GM04503 (cell line): ENCODE measurements at regions not wholly inside any gene's neighbourhood (a gene's known extent, or its start where the extent isn't known, plus 50 kb on each side); places are given as distances from the start of the nearest gene placed in this dataset.
"Not testable (repeated sequence)": the region's sequence is repeated elsewhere in the genome, so short reads cannot be mapped to it uniquely, and the experiment has no call there.

Source experiments
- DNase-seq: peaks from one replicate; pipeline ENCODE4 v3.0.0-alpha.2; 2012; ENCODE audit warnings: low read depth

GRCh38 chr16:65271996-65272395 lies 150.1 kb upstream of the CDH11 start:
- no peak for DNase-seq

DNA sequence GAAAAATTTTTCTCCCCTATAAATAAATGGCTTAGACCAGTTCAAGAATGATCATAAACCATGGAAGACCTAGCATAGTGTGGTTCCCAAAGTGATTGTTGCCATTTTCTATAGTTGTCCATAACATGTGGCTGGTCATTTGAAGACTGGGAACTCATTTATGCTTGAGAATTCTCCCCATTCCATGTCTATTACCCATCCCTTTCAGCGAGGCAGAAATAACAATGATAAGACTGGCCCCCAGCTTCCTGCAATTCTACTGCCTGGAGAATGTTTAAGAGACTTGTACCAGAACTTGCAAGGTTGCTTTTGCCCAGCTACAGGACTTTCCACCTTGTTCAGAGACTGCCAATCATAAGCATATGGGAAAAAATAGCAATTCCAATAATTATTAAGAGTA lies 146.5 kb upstream of the CDH11 start:
- no peak for DNase-seq

DNA sequence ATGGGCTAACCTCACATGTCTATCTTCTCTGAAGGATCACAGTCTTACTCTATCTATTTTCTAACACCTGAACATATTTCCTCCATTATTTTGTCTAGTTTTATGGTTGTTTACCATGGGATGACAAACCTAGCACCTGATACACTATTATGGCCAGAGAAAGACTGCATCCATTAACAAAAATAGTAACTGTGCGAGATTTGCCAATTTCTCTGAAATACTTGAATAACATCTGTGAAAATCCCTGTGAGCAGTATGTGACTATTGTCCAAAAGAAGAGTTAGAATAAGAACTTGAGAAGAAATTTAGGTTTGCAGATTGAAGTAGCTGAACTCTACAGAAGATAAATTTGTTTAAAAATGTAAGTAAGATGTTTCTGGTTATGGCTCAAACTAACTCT lies 142.0 kb upstream of the CDH11 start:
- DNase-seq, result no peak

- no peak for DNase-seq
Measured at GRCh38 chr16:65260746-65261145, 138.9 kb upstream of the CDH11 start.

DNA sequence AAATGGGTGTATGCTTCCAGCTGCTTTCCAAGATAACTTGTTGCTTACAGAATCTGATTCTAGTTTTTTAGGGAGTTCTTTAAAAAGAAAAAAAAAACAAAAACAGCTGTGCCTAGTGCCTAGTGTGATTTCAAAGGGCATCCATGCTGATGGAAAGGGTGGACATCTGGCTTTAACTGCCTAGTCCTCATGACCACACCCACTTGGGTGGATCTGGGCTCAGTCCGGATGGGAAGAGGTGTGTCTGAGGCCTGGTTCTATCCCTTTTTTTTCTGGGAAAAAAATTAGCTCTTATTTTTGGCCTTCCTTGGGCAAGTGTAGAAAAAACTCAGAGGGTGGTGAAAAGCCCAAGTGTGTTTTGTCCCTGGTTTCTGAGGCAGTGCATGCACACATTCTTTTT lies 132.3 kb upstream of the CDH11 start:
- DNase-seq, result no peak

DNA sequence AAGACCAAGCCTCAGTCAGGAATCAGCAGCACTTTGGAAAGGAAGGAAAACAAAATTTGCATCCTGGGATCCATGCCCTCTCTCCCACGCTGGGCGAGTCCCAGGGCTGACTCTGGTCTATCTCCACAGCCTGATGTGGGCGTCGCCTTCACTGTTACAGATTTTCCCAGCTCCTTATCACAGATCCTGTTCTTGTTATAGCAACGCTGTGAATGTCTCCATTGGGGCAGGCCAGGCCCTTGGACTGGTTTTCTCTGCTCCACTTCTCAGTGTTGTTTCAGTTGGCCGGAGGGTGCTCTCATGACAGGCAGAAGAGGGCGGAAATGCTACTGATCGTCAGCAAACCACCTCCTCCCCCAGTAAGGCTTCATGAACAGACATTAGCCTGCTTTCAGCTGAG lies 127.9 kb upstream of the CDH11 start:
- DNase-seq, result no peak

- DNase-seq, result no peak
Measured at GRCh38 chr16:65244787-65245186, 122.9 kb upstream of the CDH11 start.

- no peak for DNase-seq
Measured at GRCh38 chr16:65235339-65236177, 113.7 kb upstream of the CDH11 start.

DNA sequence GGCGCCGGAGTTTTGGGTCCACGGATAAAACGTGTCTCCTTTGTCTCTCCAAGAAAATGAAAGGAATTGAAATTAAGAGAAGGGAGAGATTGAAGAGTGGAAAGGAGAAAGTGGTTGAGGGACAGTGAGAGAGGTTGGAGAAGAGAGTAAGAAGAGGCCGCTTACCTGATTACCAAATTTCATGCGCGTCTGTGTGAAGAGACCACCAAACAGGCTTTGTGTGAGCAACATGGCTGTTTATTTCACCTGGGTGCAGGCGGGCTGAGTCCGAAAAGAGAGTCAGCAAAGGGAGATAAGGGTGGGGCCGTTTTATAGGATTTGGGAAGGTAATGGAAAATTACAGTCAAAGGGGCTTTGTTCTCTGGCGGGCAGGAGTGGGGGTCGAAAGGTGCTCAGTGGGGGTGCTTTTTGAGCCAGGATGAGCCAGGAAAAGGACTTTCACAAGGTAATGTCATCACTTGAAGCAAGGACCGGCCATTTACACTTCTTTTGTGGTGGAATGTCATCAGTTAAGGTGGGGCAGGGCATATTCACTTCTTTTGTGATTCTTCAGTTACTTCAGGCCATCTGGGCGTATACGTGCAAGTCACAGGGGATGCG lies 113.0 kb upstream of the CDH11 start:
- DNase-seq, result not testable (repeated sequence)

DNA sequence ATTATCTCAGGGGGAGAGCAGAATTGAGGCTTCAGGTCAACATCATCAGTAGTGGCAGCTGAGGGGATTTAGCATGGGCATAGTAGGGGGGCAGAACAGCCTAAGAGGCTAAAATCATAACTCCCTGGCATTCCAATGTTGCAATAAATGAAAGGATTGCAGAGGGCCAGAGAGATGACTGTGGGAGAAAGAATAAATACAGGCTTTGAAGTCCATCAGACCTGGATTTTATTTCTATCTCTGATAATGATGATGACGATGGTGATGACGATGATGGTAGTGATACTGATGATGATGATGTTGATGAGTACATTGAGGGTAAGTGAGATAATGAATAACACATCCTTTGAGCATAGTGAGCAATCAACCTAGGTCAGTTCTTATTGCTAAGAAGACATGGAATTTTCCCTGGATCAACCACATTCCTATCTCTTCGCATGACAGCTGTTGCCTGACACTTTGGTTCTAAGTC lies 107.4 kb upstream of the CDH11 start:
- DNase-seq, result peak; percentile 9

DNA sequence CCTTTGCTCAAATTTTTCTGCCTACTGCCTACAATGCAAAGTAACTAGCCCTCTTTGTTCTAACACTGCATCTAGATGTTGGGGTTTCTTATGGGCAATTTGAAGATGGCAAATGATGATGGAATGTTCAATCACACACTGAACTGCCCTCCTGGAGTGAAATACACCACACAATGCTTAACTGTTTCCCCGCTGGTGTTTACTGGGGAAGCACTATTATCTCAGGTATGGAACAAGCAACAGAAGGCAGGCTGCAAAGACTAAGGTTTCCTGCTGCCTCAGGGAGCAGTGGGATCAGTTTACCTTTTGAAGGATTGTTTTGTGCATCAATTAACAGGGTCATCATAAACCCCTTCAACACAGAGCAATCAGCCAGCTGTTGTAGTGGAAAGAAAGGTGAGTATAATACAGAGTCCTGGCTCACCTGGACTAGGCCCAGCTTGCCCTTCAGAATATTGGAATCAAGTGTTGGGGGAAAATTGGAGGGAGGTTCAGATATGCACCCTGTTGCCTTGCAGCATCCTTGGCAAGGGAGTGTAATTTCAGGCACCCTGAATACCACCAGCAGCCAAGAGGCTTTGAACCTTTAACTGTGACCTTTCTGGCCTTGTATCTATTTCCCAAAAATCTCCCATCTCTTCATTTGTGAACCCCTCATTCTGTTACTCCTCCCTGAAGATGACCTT lies 105.4 kb upstream of the CDH11 start:
- no peak for DNase-seq

DNA sequence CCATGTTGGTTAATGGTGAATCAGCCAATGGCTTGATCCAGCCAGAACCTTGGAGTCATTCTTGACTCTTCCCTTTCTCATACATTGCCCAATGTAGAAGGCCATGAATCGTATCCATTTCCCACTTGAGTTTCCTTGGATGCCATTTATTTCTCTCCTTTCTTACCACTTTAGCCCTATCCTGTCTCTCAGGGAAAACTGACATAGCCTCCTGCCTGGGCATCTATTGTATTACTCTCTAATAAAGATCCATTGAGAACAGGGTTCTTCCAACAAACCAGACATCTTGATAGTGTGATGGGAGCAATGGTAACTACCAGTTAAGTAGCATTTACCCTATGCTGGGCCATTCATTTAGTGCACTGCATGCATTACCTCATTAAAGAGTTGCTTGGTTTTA lies 104.2 kb upstream of the CDH11 start:
- no peak for DNase-seq

DNA sequence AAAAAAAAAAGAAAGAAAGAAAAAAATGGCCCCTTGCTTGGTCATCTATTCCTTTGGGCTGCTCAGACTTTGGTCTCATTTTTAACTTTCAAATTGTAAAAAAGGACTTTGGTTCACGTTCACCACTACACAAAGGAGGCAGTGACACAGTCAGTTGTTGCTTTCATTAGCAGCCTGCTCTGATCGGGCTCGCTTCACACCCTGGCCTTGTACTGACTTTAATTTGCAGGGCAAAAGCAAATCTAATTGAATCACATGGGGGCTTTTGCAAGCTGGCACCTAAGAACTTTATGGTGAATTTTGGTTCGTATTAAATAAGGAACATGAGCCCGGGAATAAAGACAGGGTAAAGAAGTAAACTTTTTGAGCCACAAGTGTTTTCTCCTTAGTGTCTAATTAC lies 103.6 kb upstream of the CDH11 start:
- DNase-seq, result no peak

DNA sequence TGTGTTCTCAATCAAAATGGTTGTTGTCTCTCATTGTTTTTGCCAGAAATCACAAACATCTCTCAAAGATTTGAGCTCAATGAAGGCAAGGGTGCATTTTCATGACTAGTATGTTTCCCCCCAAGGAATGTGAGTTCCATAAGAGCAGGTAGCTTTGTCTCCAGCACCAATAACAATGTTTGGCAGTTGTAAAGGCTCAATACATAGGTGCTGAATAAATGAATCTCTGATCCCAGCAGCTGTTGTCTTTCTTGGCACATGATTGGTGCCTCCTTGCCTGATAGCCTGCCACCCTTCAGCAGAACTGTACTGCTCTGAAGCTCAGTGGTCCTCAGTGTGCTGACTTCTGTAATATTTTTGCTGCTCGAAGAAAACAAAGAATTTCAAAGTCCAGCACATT lies 103.1 kb upstream of the CDH11 start:
- DNase-seq, result no peak

GRCh38 chr16:65224471-65224870 lies 102.6 kb upstream of the CDH11 start:
- DNase-seq, result no peak

- no peak for DNase-seq
Measured at GRCh38 chr16:65223335-65223734, 101.5 kb upstream of the CDH11 start.

DNA sequence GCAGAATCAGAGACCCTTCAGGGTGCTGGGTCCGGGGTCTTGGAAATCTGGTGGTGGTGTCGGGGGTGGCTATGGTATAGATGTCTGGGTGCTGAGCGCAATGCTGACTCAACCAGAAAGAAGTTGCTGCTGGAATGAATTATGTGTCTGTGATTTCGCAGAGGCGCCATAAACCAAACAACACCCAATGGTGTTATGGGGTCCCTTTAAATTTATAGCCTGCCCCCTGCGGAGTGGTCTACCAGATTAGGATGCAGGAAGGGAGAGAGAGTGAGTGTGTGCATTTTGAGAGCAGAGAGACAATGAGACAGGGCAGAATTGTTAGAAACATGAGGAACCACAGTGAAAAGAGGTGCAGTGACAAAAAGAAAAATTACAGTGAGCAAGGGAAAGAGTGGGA lies 100.7 kb upstream of the CDH11 start:
- no peak for DNase-seq

DNA sequence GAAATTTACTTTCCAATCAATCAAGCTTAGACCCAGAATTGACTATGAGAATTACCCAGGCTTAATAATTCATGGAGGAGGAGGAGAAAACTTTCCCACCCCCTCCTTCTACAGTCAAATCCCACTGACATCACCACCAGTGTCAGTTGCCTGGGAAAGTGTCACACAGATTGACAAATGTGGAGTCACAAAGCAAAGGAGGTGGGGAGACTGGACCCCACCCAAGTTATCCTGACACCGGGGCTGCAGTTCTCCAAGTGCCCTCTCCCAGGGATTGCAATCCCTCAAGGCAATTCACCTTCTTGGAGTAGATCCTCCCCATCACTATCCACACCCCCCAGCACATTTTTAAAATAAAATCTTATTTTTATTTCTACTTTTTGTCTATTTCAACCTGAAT lies 100.2 kb upstream of the CDH11 start:
- DNase-seq, result no peak

GRCh38 chr16:65219786-65220185 lies 97.9 kb upstream of the CDH11 start:
- DNase-seq, result no peak

DNA sequence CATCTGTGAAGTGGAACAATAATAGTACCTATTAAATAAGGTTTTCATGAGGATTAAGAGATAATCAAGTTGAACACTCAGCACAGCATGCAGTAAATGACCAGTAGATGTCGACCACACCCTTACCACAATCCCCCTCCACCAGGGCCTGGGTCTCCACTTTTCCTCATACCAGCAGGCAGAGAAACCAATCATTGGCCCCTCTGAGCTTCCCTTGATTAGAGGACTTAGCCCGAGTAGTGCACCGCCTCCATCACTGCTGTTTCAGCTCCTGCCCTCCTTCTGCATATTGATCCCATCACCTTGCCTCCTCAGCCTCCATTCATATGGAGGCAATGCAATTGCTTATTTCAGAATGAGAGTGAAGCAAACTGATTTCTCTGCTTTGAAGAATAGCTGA lies 96.5 kb upstream of the CDH11 start:
- DNase-seq, result no peak

DNA sequence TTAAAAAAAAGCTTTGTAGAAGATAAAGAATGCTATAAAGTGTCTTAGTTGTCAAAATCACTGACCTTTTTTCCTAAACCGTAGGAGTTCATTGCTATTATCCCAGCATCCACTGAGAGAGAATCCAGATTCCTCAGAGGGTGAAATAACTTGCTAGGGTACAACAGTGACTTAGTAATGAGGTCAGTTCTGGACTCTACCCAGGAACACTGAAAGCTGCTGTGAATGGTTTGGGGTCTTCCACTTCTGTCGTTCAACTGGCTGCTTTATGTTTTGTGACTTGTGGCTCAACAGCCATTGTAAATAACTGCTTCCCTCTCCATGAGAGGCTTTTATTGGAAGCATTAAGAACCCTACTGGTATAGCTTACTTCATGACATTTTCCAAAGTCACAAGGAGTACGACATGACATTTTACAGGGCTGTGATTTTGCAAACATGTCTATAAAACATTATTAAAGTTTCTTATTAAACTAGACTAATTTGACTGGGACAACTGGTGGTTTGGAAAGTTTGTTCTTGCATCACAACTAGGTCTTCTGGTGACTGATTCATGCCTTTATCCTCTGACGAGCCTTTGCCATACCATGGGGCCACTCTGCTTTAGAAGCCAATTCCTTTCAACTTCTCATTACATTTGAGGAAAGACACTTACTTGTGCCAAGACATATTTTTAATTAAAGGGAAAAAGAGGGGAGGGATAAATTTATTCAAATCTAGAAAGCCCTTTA lies 92.2 kb upstream of the CDH11 start:
- DNase-seq, result no peak

DNA sequence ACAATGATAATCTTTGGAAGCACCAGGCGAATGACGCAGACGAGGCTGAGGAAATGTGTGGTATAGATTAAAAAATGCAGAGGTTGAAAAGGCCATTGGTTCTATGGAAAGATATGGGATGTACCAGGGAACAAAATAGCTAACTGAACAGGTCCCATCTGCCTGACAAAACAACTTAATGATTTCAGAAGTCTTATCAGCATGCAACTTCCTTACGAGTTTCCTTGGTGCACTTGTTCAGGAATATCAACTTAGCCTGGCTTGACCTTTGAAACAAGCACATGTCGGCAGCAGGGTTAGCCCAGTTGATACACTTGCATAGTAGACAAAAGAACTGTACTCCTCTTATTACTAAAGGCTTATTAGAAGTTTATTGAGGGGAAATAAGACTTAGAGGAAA lies 90.9 kb upstream of the CDH11 start:
- no peak for DNase-seq

GRCh38 chr16:65212240-65212639 lies 90.4 kb upstream of the CDH11 start:
- DNase-seq, result no peak
